Anterior cingulate cortex (tissue), 58 donors: ENCODE measurements at regions not wholly inside any gene's neighbourhood (a gene's known extent, or its start where the extent isn't known, plus 50 kb on each side); places are given as distances from the start of the nearest gene placed in this dataset.

Source experiments
- DNase-seq, 58 donors: peaks; one replicate each; lab custom pipeline; 2025; lab: John Stamatoyannopoulos, UW

DNA sequence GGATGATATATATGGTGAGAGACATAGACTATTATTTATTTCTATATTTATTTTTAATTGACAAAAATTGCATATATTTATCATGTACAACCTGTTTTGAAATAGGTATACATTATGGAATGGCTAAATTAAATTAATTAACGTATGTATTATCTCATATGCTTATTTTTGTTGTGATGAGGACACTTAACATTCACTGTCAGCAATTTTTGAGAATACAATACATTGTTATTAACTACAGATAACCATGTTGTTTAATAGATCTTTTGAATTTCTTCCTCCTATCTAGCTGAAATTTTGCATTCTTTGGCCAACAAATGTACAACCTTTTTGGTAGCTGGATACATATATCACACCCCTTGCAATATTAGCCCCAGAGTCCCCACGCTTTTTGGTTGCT lies 110.7 kb upstream of the CITED2 start:
- no peak for DNase-seq

DNA sequence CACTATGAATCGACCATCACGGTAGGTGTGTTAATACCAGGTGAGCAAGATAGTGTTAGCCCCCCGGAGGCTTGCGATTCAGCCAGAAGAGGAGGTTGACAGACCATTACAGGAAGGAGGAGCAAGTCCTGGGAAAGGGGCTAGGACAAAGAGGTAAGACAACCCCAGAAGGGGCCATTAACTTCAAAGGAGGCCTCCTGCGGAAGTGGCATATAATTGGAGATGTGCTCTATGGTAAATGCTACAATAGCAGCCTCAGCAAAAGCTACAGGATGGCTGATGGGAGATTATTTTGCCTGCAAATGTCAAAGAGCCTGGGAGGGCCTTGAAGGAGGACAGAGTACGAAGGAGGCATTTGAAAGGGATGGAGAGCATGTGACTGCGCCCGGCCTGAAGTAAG lies 108.6 kb upstream of the CITED2 start:
- no peak for DNase-seq

DNA sequence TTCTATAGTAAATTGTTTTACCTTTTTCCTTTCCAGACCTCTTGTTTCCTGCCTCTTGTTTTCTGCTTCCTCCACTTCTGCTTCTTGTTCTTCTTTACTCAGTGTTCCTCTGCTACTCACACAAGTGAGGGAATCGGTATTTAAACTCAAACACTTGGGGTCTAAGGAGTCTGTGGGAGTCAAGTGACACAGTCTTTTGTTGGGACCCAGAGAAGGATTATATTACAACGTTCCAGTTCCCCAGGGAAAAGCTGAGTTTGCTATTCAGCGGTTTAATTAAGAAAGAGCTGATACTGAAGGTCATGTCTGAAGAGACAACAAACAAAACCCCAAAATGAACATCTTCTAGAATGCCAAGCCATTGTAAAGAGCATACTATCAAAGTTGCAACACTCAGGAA lies 107.8 kb upstream of the CITED2 start:
- no peak for DNase-seq

DNA sequence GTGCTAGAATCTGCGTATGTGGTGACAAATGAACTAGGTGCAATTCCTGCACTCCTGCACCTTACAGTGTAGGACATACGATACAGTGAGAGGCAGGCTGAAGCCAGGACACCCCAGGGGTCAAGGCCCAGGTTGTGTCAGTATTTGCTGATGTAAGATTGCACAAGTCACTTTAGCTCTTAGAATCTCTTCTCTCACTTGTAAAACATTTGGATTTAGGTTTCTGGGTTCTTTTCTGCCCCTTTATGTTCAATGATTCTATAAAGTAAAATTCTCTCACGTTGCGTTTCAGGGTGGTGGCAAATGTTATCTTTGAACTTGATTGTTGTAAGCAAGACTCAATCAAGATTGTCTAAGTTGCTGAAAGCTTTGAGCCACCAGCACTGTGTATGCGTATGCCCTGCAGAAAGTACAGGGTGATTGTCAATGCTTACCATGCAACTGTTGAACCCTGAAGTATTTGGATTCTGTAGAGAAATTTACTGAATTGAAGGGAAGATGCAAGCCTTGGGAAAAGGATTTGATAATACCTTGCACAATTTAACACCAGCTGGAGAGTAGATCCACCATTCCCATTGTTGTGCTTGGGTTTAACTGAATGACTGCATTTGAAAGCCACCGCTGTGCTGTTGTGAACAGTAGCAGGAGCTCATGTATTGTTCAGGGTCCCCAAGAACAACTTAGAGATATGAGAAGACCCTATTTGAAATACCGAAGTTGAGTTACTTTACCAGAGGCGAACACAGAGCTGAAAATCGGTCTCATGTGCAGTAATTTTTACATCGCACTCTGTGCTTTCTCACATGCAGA lies 106.1 kb upstream of the CITED2 start:
- no peak for DNase-seq

DNA sequence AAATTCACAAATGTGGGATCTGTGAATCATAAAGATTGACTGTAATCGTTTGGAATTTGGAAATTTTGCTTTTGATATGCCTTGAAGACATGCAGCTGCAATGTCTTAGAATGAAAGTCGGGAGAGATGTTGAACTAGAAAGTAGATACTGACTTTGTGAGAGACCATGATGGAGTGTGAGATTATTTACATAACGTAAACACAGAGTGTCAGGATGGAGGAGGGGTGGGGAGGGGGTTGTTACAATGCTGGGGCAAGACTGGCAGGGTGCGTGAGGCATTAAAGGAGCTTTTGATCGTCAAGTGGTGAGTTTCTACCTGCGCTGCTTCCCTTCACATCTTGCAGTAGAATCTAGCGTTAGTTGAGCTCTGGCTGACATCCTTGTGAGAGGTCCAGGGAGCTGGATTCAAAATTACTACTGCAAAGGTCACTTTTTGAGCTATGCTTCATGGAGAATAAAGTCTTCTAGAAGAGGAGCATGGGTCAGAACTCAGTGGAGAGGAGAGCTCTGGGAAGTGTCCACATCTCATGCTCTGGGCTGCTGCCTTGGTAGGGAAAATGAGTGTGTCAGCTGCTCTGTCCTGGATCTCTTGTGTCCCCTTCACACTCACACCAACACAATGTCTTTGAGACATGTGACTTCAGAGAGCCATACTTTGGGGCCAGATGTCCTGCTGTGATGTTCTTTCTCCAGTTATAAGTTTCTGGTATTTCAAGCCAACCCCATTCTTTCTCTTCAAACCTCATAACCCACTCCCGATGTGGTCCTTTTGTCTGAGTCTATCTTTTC lies 105.2 kb upstream of the CITED2 start:
- DNase-seq, result no peak

DNA sequence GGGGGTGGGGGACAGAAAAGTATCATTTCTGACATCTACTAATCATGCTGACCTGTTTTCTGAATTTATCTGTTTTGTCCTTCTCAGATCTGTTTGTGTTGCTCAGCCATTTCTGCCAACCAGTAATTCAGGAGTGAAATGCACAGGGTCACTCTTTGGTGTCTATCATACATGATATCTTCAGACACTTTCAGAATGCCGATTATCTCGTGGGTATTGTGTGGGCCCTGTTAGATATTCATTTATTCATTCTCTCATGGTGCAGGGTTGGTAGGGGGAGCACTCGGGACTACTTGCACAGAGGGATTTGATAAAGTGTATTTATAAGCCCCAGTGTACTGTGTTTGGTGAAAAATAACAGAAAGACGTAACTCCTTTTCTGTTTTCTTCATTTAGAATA lies 101.2 kb upstream of the CITED2 start:
- DNase-seq, result no peak

DNA sequence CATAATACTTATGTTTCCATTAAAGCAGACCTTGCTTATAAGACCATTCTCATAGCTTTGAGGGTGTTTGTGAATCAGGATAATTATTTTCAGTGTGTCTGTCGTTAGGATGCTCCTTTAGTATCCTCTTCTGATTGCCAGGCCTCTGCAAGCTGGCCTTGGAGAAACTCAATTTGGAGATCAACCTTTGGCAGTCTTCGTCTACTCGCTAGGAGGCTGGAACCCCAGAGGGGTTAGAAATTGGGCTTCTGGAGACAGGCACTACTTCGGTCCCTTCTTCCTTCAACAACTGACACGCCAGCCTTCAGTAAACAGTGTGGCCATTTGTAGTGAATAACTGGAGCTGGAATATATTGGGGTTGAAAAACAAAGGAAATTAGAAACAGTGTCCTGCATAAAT lies 100.8 kb upstream of the CITED2 start:
- no peak for DNase-seq

DNA sequence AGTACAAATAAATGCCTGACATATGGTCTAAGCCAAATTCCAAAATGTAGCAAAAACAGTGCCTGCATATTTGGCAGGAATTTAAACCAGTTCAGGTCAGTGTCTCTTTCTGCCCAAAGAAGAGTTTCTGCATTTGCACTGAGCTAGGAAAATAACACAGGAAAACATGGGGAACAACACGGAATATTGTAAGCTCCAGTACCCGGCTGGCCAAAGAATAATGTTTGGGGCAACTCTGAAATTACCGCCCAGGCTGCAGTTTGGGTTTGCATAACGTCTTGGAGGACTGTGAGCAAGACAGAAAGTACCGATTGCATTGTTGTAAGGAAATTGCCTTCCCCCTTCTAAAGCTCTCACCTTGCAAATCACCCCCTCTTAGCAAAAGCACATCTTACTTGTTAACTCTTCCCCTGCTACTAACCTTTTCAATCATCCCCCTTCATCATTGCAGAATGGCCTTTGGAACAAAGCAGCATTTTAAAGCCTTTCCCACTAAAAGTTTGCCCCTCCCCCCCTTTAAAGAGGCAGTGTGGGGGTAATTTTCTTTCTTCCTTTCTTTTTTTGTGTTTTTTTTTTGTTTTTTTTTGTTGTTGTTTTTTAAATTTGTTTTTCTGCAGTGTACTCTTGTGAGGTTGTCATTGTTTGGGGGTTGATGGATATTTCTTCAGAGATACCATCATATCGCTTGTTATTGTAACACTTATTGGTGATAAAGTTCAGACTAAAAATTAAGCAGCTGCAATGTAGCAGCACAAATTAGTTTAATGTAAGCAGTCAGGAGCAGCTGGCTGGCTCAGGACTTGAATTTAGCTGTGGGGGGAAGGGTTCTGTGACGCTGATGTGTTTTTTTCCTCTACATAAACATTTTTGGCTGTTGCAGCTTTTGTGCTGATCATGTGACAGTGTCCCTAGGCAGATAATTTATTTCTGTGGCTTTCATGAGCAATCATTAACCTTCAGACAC lies 100.0 kb upstream of the CITED2 start:
- DNase-seq, result peak in 4 of 58 donors; percentile 4 to 18 (median 8)

DNA sequence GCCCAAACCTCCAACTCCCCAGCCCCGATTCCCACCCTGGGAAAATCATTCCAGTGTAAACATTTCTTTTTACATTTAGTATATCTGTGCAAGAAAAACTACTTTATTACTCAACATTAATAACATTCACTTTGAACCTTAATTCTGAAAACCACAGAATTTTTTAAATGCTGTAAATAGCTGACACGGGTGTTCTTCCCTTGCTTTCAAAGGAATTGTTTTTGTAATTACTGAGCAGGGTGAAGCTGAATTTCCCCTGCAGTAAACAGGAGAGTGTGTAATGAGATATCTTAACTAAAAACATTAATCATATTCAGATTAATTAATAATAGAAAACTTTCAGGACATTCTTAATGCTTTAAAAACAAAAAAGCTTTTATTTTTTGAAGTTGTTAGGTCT lies 99.3 kb upstream of the CITED2 start:
- DNase-seq, result no peak

DNA sequence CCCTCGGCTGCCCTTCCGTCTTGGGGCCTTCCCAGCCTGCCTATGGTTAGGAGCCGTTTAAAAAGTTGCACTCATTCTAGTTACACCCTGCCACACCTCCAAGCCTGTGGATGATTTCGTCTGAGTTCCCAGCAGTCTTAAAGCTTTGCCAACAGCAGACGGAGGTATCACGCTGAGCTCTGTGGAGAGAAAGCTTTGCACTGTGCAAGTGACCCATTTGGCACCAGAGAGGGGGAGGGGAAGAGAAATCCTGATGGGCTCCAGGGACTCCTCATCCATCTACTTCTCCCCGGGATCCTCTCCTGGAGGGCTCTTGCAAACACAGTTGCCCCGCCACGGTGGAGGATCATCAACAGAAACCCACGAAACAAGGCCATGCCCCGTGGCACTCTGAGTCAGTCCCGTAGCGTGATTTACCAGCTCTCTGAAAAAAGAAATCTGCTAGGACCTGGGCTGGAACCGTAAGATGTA lies 98.8 kb upstream of the CITED2 start:
- peak in 10 of 58 donors; percentile 1 to 40 (median 7) for DNase-seq

DNA sequence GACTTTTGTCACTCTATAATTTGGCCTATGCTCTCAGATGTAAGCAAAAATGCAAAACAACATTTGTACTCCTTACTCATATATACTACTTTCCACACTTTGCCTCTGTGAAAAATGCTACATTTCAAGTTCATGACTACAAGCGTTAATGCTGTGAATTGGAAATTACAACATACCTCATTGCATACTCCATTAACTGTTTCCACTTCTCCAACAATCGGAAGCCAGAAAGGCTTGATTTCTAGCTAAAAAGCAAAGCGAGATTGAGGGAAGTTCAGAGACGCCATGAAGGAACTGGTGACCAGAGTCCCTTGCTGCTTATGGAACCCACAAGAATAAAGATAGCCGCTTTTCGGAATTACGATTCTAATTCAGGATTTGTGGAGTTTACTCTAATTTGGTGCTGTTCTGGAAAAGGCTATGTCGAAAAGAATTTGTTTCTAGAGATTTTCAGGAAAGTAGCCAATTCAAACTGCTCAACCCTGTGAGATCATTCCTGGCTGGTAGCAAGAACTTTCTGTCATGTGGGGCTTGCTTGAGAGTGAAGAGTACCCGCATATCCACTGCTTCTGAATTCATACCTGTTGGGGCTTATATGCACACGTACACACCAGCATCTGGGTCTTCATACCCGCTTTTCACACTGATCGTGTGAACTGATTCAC lies 98.0 kb upstream of the CITED2 start:
- no peak for DNase-seq

DNA sequence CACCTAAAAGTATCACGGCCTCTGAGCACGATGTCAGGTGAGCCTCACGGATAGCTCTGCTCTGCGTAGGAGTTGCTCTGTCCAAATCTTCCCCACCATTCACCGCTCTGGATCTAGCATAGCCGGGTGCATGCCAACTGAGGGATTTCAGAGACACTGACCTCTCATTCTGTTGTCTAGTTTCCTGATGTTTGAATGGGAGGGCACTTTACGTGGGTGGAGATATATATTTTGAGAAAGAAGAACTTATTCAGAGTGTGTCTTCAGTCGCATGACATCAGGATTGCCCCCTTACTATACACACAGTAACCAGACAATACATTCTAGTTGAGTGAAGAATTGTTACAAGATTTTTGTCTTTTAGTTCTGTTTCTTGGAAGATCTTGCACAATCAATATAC lies 96.5 kb upstream of the CITED2 start:
- DNase-seq, result no peak

DNA sequence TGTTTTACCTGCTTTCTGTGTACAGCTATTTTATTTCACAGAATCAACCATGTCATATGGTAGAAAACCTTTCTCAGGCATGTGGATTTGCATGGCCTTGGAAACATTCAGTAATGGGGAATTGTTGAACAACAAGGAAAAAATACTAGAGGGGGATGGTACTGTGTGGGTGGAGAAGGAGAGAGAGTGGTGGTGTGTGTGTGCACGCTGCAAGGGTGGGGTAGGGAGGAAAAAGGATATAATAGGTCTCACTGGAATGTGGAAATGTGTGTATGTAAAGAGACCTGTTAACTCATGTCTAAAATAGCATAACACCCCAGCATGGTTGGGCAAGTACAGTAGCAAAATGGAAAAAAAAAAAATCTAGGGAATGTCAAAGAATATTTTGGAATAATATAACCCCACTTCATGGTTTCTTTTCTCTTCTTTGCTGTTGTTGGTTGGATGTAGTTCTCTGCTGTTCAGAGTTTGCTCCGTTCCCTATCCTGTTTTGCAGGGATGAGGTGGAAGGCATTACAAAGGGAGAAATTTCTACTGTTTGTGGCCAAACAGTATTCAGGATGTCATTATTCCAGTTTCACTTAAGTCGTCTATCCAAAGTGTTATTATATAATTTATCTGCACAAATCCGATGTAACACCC lies 93.9 kb upstream of the CITED2 start:
- no peak for DNase-seq

DNA sequence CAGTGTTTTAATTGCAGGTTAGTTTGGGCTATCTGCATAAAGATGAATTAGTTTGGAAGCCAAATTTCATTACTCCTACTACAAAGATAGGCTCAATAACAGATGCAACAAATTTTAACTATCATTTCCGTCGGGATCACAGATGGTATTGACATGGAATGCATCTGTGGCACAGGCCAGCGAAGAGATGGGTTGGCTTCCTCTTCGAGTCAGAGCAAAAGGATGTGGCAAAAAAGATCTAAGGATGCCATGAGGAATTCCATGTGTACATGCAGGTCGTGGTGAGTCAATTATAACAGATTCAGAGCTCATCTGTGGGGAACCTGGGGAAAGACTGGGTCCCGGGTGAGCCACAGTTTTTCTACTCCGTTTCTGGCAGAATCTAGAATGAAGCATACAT lies 83.0 kb upstream of the CITED2 start:
- no peak for DNase-seq

DNA sequence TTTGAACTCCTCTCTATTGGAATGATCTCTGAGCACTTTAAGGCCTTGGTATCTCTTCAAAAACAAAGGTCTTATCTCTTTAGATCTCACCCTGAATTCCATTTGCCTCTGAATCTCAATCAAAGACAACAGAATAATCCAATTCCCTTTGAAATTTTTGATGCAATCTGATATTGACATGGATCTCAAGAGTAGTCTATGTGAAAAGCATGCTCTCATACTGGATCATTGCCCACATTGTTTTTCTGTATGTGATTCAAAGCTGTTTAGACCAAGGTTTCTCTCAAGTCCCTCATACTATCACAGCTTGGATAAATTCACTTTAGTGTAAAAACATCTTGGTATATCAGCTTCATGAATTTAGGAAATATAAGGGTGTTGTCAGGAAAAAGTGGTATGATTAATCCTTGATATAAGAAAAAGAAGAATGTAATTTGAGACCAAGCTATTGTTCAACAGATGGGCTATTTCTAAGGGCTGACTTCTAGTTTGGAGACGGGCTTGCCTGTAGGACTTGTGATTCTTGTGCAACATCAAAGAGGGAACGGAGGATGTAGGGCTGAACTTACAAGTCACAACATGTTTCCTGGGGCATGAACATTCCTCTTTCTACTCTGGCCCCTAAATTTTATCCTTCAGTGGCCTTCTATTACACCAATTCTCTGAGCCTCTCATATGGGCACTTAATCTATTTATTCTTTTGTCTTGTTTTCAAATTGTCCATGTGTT lies 77.9 kb upstream of the CITED2 start:
- DNase-seq, result no peak

DNA sequence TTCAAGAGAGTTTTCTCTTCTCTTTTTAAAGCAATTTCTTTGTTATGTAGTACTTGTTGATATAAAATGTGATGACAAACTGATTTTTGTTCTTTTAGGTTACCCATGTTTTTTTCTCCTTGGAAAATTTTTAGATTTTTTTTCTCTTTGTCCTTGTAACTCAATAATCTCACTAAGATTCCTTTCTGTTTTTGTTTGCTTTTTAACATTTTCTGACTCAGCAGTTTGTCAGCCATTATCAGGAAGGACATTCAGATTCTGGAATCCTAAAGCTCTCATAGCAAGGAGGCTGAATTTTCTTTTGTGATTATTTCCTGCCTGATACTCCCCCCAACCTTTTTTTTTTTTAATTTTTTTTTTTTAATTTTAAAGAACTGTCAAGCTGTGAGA lies 75.2 kb upstream of the CITED2 start:
- no peak for DNase-seq

DNA sequence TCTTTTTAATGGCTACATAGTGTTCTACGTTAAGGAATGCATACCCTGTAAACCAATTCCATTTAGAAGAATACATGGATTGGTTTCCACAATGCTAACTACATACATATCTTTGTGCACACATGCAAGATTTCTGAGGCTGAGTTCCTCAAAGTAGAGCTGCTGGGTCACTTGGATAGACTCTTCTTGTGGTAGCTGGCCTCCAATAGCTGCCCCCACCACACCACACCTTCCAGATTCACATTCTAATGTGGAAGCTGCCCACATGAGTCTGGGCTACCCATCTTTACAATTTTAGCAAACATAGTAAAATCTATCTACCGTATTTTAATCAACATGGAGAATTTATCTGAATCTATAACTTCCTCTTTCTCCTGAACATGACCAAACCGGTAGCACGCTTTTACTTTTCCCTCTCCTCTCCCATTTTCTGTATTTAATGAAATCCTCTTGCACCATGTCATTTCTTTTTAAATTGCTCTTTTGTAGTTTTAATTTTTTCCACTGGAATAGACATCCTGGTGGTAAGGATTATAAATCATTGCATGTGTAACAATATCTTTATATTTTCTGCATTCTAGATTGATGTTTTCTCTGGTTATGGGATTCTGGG lies 74.7 kb upstream of the CITED2 start:
- DNase-seq, result no peak

DNA sequence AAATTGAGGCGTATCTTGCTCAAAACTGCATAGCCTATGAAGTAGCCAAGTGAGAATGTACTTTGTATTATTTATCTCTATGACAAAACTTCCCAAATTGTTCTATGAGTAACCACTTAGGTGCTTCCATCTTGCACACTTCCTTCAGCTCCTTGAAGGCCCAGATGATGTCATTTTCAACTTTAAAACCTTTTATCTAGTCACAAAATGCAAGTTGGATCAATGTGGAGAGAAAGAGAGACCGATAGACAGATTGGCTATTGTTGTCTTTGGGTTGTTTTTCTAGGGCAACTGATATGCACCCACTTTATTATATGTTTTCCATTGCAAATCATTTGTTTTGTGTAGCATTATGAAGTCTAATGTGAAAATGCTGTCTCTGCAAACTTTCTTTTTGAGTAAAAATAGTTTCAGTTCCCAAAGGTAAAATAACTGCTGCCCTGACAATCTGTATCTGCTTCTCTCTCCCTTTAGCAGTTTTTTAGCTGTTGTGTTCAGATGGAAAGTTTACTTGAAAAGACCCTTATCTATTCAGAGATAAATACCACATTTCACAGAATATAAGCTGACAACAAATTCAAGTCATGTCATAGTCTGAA lies 73.7 kb upstream of the CITED2 start:
- no peak for DNase-seq
